ENCODE measurements at regions not wholly inside any gene's neighbourhood (a gene's known extent, or its start where the extent isn't known, plus 50 kb on each side); places are given as distances from the start of the nearest gene placed in this dataset.

DNA sequence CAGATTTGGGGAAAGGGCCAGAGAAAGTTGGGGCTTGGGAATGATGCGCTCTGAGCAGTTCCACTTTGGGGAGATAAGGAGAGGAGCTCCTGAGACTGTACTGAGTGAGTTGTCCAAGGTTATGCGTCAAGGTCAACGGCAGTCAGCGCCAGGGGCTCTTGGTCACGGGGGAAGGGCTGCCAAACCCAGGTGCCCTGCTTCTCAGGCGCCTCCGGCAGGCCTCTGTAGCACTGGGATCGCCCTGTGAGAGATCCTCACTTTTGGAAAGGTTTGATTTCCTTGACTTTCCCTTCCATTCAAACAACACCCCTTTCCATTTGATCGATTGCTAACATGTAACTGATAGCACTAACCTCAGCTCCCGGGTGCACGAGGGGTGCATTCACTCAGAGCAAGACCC lies 136.5 kb upstream of the SOX11 start:
- Mint-ChIP-seq H3K4me1 (no peaks in the 10 kb centered on the region), H3K27me3 (no peaks in the 10 kb centered on the region), H3K36me3 (ENCODE audit: low read depth) (no peaks in the 10 kb centered on the region), H3K27ac (no peak overlapping the region), H3K4me3 (no peak overlapping the region), H3K9me3 (peaks cover 2% of the 10 kb centered on the region)
- DNase-seq, result no peak
- ATAC-seq (ENCODE audit: low read depth), result no peak
- ChIA-PET CTCF (no interaction called here), POLR2A (no interaction called here)
- intact Hi-C loops (cut with micrococcal nuclease), result no loop called here
- TF ChIP-seq CTCF (IDR thresholded peaks at IDR 0.05), result no peak

DNA sequence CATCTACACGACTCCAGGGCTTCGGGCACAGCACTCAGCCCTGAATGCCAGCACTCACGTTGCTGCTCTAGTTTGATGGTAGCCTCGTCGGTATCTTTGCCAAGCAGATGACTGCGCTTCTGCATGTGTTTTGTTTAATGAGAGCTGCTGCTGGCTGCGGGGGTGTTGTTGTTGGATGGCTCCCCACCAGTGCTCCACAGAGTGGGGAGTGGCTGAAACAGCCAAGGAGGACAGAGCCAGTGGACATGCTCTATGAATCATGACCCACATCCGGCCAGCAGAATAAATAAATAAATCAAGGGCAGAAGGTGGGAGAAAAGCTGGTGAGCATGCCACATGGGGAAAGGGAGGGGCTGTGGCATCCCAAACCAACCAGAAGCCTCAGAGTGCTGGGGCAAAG lies 131.2 kb upstream of the SOX11 start:
- H3K4me3 Mint-ChIP-seq, result no peak overlapping the region
- no peaks in the 10 kb centered on the region for H3K4me1 Mint-ChIP-seq
- intact Hi-C loops (cut with micrococcal nuclease), result no loop called here
- DNase-seq, result no peak
- H3K27me3 Mint-ChIP-seq, result no peaks in the 10 kb centered on the region
- ChIA-PET CTCF (no interaction called here), POLR2A (no interaction called here)
- no peaks in the 10 kb centered on the region for H3K36me3 Mint-ChIP-seq (ENCODE audit: low read depth)
- no peak for ATAC-seq (ENCODE audit: low read depth)
- peaks cover 2% of the 10 kb centered on the region for H3K9me3 Mint-ChIP-seq
- H3K27ac Mint-ChIP-seq, result no peak overlapping the region
- no peak for TF ChIP-seq CTCF (IDR thresholded peaks at IDR 0.05)

GRCh38 chr2:5562426-5562825 lies 129.8 kb upstream of the SOX11 start:
- intact Hi-C loops (cut with micrococcal nuclease), result no loop called here
- POLR2A ChIA-PET, result no interaction called here

DNA sequence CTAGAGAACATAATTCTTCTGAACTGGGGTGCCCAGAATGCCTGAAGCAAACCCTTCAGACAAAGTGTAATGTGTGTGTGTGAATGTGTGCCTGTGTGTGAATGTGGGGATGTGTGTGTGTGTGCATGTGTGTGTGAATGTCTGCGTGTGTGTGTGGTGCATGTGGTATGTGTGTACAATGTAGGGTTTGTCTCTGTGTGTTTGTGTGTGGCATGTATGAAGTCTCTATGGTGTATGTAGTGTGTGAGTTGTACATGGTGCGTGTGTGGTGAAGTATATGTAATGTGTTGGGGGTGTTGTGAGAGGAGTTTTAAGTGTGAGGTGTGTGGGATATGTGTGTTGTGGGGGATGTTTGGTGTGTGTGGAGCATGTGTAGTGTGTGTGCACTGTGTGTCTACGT lies 129.3 kb upstream of the SOX11 start:
- H3K9me3 Mint-ChIP-seq, result peaks cover under 1% of the 10 kb centered on the region
- no peaks in the 10 kb centered on the region for H3K4me1 Mint-ChIP-seq
- H3K4me3 Mint-ChIP-seq, result no peak overlapping the region
- H3K27ac Mint-ChIP-seq, result no peak overlapping the region
- TF ChIP-seq CTCF (IDR thresholded peaks at IDR 0.05), result no peak
- H3K27me3 Mint-ChIP-seq, result no peaks in the 10 kb centered on the region
- DNase-seq, result no peak
- H3K36me3 Mint-ChIP-seq (ENCODE audit: low read depth), result no peaks in the 10 kb centered on the region
- ChIA-PET CTCF (no interaction called here), POLR2A (no interaction called here)
- intact Hi-C loops (cut with micrococcal nuclease), result no loop called here
- ATAC-seq (ENCODE audit: low read depth), result no peak

More at GRCh38 chr2:5562426-5562825, 129.8 kb upstream of the SOX11 start:
- Mint-ChIP-seq H3K4me3 (no peak overlapping the region), H3K4me1 (no peaks in the 10 kb centered on the region), H3K36me3 (ENCODE audit: low read depth) (no peaks in the 10 kb centered on the region), H3K9me3 (peaks cover 2% of the 10 kb centered on the region), H3K27ac (no peak overlapping the region), H3K27me3 (no peaks in the 10 kb centered on the region)
- no peak for TF ChIP-seq CTCF (IDR thresholded peaks at IDR 0.05)
- ATAC-seq (ENCODE audit: low read depth) (no peak), DNase-seq (no peak)
- CTCF ChIA-PET, result no interaction called here

GRCh38 chr2:5563411-5563810 lies 128.8 kb upstream of the SOX11 start:
- no peak for TF ChIP-seq CTCF (IDR thresholded peaks at IDR 0.05)
- Mint-ChIP-seq H3K36me3 (ENCODE audit: low read depth) (no peaks in the 10 kb centered on the region), H3K4me3 (no peak overlapping the region), H3K4me1 (no peaks in the 10 kb centered on the region), H3K9me3 (no peaks in the 10 kb centered on the region), H3K27ac (no peak overlapping the region), H3K27me3 (no peaks in the 10 kb centered on the region)
- ChIA-PET POLR2A (no interaction called here), CTCF (no interaction called here)
- intact Hi-C loops (cut with micrococcal nuclease), result no loop called here
- DNase-seq (no peak), ATAC-seq (ENCODE audit: low read depth) (no peak)

Measured in activated B cell treated with CpG ODN at 0.5 μM for 24 hours (primary cell).